GM12878 (cell line): ENCODE measurements at regions not wholly inside any gene's neighbourhood (a gene's known extent, or its start where the extent isn't known, plus 50 kb on each side); places are given as distances from the start of the nearest gene placed in this dataset.

Experiments used
- ATAC-seq: fragments of 200-7000 bp; cut with Tn5 transposase; 3 replicates; pipeline ENCODE4 v1.9.1; 2020; ENCODE audit warnings: mild to moderate bottlenecking, moderate library complexity
- BruUV-seq: library from RNA; stranded (reverse); fragments of 400-500 nt; replicated peaks from 2 replicates; lab custom pipeline; 2021; lab: Mats Ljungman, UMichigan
- CTCF ChIA-PET: fragments of 300-600 bp; sonication (Branson Sonifier 250); formaldehyde crosslinking; extraction: SDS; loops from one replicate; lab custom pipeline; 2021; ENCODE audit warnings: inconsistent platforms; lab: Yijun Ruan, JAX
- POLR2A ChIA-PET: fragments of 350-600 bp; formaldehyde crosslinking; extraction: SDS; loops from one replicate; lab custom pipeline; 2021; ENCODE audit warnings: inconsistent platforms; lab: Charles Lee
- RAD21 ChIA-PET: fragments of 300-600 bp; sonication (Branson Sonifier 250); formaldehyde crosslinking; loops from one replicate; lab custom pipeline; 2023; ENCODE audit warnings: antibody characterized with exemption; ENCODE audit not compliant: unreplicated experiment; lab: Charles Lee
- SMC1A ChIA-PET: fragments of 300-600 bp; sonication (Branson Sonifier 250); formaldehyde crosslinking; loops from one replicate; lab custom pipeline; 2023; ENCODE audit not compliant: unreplicated experiment, uncharacterized antibody; lab: Charles Lee
- DNase-seq: peaks from one replicate; pipeline ENCODE4 v3.0.0-alpha.2; 2011; ENCODE audit warnings: low read depth, low spot score
- FAIRE-seq: peaks from 3 replicates; lab custom pipeline; 2011; peaks lifted over from hg19 to GRCh38; lab: Jason Lieb, UNC
- H2AFZ ChIP-seq: 2 replicates; pipeline ENCODE4 v1.6.0; 2011; ENCODE audit warnings: low read depth, low read length, control low read depth; ENCODE audit not compliant: control insufficient read depth
- H3K27ac ChIP-seq: 2 replicates; pipeline ENCODE4 v1.5.1; 2011; ENCODE audit warnings: control low read depth; ENCODE audit not compliant: control insufficient read depth, insufficient read depth
- H3K27me3 ChIP-seq, 2 experiments: replicated peaks in 1 of 2; 2 replicates each; pipeline versions ENCODE4 v1.6.0 to v1.6.1; 2011; ENCODE audit warnings: low read length in 1 of 2; ENCODE audit not compliant: control insufficient read depth in 2 of 2, insufficient read depth in 2 of 2
- H3K36me3 ChIP-seq, 2 experiments: 2 replicates each; pipeline ENCODE4 v1.5.1; 2011; ENCODE audit warnings: low read length in 1 of 2; ENCODE audit not compliant: control insufficient read depth in 2 of 2, insufficient read depth in 2 of 2
- H3K4me1 ChIP-seq: 2 replicates; pipeline ENCODE4 v1.6.1; 2011; ENCODE audit warnings: mild to moderate bottlenecking, low read length, moderate library complexity, mixed read lengths; ENCODE audit not compliant: control insufficient read depth, insufficient read depth
- H3K4me2 ChIP-seq: 2 replicates; pipeline ENCODE4 v1.6.0; 2011; ENCODE audit warnings: control low read depth; ENCODE audit not compliant: control insufficient read depth, insufficient read depth
- H3K4me3 ChIP-seq: fragments of 200-600 bp; sonication (generic); 2 replicates; pipeline ENCODE4 v1.5.1; 2016
- H3K79me2 ChIP-seq: 2 replicates; pipeline ENCODE4 v1.6.0; 2011; ENCODE audit warnings: low read length; ENCODE audit not compliant: control insufficient read depth, insufficient read depth
- H3K9ac ChIP-seq: 2 replicates; pipeline ENCODE4 v1.8.0; 2011; ENCODE audit warnings: low read length, control low read depth, mixed read lengths; ENCODE audit not compliant: control insufficient read depth, insufficient read depth
- H3K9me3 ChIP-seq: replicated peaks from 3 replicates; pipeline ENCODE4 v1.5.1; 2011; ENCODE audit warnings: mild to moderate bottlenecking, low read length; ENCODE audit not compliant: control insufficient read depth, insufficient read depth
- H4K20me1 ChIP-seq: 2 replicates; pipeline ENCODE4 v1.6.0; 2011; ENCODE audit not compliant: control insufficient read depth, insufficient read depth
- ESRRA ChIP-seq: IDR thresholded peaks from 2 replicates; pipeline ENCODE4 v1.6.1; 2012; ENCODE audit warnings: mild to moderate bottlenecking, low read length, improper control_type of control experiment
- HDAC6 ChIP-seq: fragments of 200-600 bp; sonication (generic); IDR thresholded peaks from one replicate; pipeline ENCODE4 v1.8.0; 2017; ENCODE audit warnings: antibody characterized with exemption; ENCODE audit not compliant: unreplicated experiment
- IKZF1 ChIP-seq: fragments of 450-650 bp; conservative IDR thresholded peaks from 2 replicates; pipeline ENCODE4 v1.6.1; 2017; ENCODE audit warnings: antibody characterized with exemption, mild to moderate bottlenecking
- JUNB ChIP-seq: IDR thresholded peaks from 2 replicates; pipeline ENCODE4 v1.6.1; 2016; ENCODE audit warnings: antibody characterized with exemption, mild to moderate bottlenecking
- NFYA ChIP-seq: IDR thresholded peaks from 2 replicates; pipeline ENCODE4 v1.6.1; 2011; ENCODE audit warnings: low read depth, mild to moderate bottlenecking, low read length, improper control_type of control experiment, borderline replicate concordance
- RFX5 ChIP-seq: IDR thresholded peaks from 2 replicates; pipeline ENCODE4 v1.6.1; 2011; ENCODE audit warnings: low read depth, low read length, improper control_type of control experiment
- WGBS: methylation state at CpG from one replicate; pipeline ENCODE4 v1.1.6; 2016; ENCODE audit warnings: low lambda C conversion rate; ENCODE audit not compliant: insufficient replicate concordance, insufficient coverage; ENCODE audit errors: missing lambda C conversion rate; 5-methylcytosine and 5-hydroxymethylcytosine counted together
- in situ Hi-C: fragments of 300-500 bp; cut with MboI; formaldehyde crosslinking; loops from 9 replicates; pipeline ENCODE4 v1.14.3; 2018; ENCODE audit warnings: mixed read lengths
- intact Hi-C: fragments of 100-400 bp; cut with micrococcal nuclease; formaldehyde crosslinking; loops from one replicate; pipeline ENCODE4 v1.14.2; 2022; ENCODE audit not compliant: unreplicated experiment
- TF ChIP-seq, protein P1 (sequence below): fragments of 450-650 bp; IDR thresholded peaks from 2 replicates; pipeline ENCODE4 v1.6.1; 2014; ENCODE audit warnings: mild to moderate bottlenecking
- TF ChIP-seq, protein P2 (sequence below): fragments of 150-350 bp; IDR thresholded peaks from 2 replicates; pipeline ENCODE4 v1.6.1; 2016; ENCODE audit warnings: low read depth, low read length

DNA sequence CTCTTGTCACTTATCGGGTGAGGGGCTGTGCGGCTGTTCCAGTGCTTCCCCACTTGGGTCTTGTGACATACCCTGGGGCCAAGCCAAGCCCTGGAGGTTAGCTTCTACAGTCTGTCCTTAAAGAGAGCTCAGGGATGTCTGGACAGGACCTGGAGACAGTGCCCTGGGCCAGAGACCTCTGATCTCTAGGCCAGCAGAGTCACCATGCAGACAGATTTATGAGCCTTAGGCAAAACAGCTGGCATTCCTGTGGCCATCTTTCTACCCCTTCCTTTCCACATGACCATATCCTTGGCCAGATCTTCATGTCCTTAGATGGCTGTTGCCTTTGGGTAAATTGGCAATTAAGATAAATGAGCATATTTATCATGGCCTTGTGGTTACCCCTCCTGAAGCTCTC is 678.6 kb downstream of the MAFB start:
- TF ChIP-seq, protein P1, sequence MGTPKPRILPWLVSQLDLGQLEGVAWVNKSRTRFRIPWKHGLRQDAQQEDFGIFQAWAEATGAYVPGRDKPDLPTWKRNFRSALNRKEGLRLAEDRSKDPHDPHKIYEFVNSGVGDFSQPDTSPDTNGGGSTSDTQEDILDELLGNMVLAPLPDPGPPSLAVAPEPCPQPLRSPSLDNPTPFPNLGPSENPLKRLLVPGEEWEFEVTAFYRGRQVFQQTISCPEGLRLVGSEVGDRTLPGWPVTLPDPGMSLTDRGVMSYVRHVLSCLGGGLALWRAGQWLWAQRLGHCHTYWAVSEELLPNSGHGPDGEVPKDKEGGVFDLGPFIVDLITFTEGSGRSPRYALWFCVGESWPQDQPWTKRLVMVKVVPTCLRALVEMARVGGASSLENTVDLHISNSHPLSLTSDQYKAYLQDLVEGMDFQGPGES = no peak
- TF ChIP-seq NFYA = no peak
- TF ChIP-seq, protein P2, sequence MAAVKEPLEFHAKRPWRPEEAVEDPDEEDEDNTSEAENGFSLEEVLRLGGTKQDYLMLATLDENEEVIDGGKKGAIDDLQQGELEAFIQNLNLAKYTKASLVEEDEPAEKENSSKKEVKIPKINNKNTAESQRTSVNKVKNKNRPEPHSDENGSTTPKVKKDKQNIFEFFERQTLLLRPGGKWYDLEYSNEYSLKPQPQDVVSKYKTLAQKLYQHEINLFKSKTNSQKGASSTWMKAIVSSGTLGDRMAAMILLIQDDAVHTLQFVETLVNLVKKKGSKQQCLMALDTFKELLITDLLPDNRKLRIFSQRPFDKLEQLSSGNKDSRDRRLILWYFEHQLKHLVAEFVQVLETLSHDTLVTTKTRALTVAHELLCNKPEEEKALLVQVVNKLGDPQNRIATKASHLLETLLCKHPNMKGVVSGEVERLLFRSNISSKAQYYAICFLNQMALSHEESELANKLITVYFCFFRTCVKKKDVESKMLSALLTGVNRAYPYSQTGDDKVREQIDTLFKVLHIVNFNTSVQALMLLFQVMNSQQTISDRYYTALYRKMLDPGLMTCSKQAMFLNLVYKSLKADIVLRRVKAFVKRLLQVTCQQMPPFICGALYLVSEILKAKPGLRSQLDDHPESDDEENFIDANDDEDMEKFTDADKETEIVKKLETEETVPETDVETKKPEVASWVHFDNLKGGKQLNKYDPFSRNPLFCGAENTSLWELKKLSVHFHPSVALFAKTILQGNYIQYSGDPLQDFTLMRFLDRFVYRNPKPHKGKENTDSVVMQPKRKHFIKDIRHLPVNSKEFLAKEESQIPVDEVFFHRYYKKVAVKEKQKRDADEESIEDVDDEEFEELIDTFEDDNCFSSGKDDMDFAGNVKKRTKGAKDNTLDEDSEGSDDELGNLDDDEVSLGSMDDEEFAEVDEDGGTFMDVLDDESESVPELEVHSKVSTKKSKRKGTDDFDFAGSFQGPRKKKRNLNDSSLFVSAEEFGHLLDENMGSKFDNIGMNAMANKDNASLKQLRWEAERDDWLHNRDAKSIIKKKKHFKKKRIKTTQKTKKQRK = no peak
- no peak for TF ChIP-seq JUNB
- TF ChIP-seq RFX5 = no peak
- no peak for TF ChIP-seq ESRRA
- no peak for TF ChIP-seq IKZF1
- no peak for TF ChIP-seq HDAC6
- FAIRE-seq (no peak), ATAC-seq (no peak), DNase-seq (no peak)
- WGBS = 18% methylated on average over 2 of the region's 2 CpGs
- ChIA-PET RAD21 (no interaction called here), CTCF (no interaction called here), SMC1A (no interaction called here), POLR2A (no interaction called here)
- Histone ChIP-seq H3K9me3 (no peaks in the 10 kb centered on the region), H3K4me3 (no peak overlapping the region), H3K36me3 (no peaks in the 10 kb centered on the region), H3K27ac (no peak overlapping the region), H2AFZ (no peak overlapping the region), H3K79me2 (no peaks in the 10 kb centered on the region), H3K4me1 (no peaks in the 10 kb centered on the region), H4K20me1 (no peaks in the 10 kb centered on the region), H3K9ac (no peak overlapping the region), H3K4me2 (no peak overlapping the region), H3K27me3 (no peaks in the 10 kb centered on the region; a peak in 1 of 4 replicates)
- BruUV-seq = no TSS peak
- in situ Hi-C loops = no loop called here
- intact Hi-C loops = no loop called here
